WTC11 (cell line): ENCODE measurements at regions not wholly inside any gene's neighbourhood (a gene's known extent, or its start where the extent isn't known, plus 50 kb on each side); places are given as distances from the start of the nearest gene placed in this dataset.

Experiments used
- ATAC-seq: fragments of 200-7000 bp; cut with Tn5 transposase; 2 replicates; pipeline ENCODE4 v1.10.0; 2021; ENCODE audit warnings: mild to moderate bottlenecking, moderate library complexity
- CTCF ChIA-PET: fragments of 300-600 bp; sonication (Branson Sonifier 250); formaldehyde crosslinking; loops from one replicate; lab custom pipeline; 2021; ENCODE audit warnings: antibody characterized with exemption; lab: Charles Lee
- POLR2A ChIA-PET: fragments of 350-600 bp; sonication (Branson Sonifier 250); formaldehyde crosslinking; loops from one replicate; lab custom pipeline; 2021; ENCODE audit warnings: antibody characterized with exemption; lab: Charles Lee
- DNase-seq: peaks from one replicate; pipeline ENCODE4 v3.0.0; 2021; ENCODE audit warnings: low spot score
- H3K27ac Mint-ChIP-seq: 2 replicates; pipeline ENCODE4 v1.8.0; 2021; ENCODE audit warnings: mixed read lengths
- H3K27me3 Mint-ChIP-seq: 2 replicates; pipeline ENCODE4 v1.8.0; 2021; ENCODE audit warnings: low read depth, mild to moderate bottlenecking, moderate library complexity, mixed read lengths
- H3K36me3 Mint-ChIP-seq: 2 replicates; pipeline ENCODE4 v1.8.0; 2021; ENCODE audit warnings: mixed read lengths
- H3K4me1 Mint-ChIP-seq: 2 replicates; pipeline ENCODE4 v1.8.0; 2022; ENCODE audit warnings: mixed read lengths
- H3K4me3 Mint-ChIP-seq: 2 replicates; pipeline ENCODE4 v1.8.0; 2021; ENCODE audit warnings: mild to moderate bottlenecking, moderate library complexity, mixed read lengths
- H3K9me3 Mint-ChIP-seq: 2 replicates; pipeline ENCODE4 v1.8.0; 2021; ENCODE audit warnings: mixed read lengths
- ATF1 ChIP-seq: sonication (generic); formaldehyde crosslinking; IDR thresholded peaks from 2 replicates; pipeline ENCODE4 v1.8.1; 2023; ENCODE audit warnings: mild to moderate bottlenecking, moderate library complexity, missing genetic modification reagents
- CREB1 ChIP-seq: sonication (generic); formaldehyde crosslinking; IDR thresholded peaks from 2 replicates; pipeline ENCODE4 v1.8.0; 2023; ENCODE audit warnings: mild to moderate bottlenecking, missing genetic modification reagents
- CREM ChIP-seq: sonication (generic); formaldehyde crosslinking; IDR thresholded peaks from 2 replicates; pipeline ENCODE4 v1.8.1; 2022; ENCODE audit warnings: mild to moderate bottlenecking, missing genetic modification reagents, moderate library complexity
- CTCF ChIP-seq: fragments of 200-600 bp; IDR thresholded peaks from 2 replicates; pipeline ENCODE4 v1.8.0; 2022; ENCODE audit warnings: antibody characterized with exemption
- FOXP1 ChIP-seq: sonication (generic); formaldehyde crosslinking; IDR thresholded peaks from 2 replicates; pipeline ENCODE4 v1.8.0; 2022; ENCODE audit warnings: missing genetic modification reagents, mild to moderate bottlenecking, moderate library complexity, borderline replicate concordance
- FOXP4 ChIP-seq: sonication (generic); formaldehyde crosslinking; IDR thresholded peaks from 2 replicates; pipeline ENCODE4 v1.8.0; 2022; ENCODE audit warnings: mild to moderate bottlenecking, missing genetic modification reagents
- GTF2I ChIP-seq: fragments of 250-450 bp; sonication (Bioruptor Pico); conservative IDR thresholded peaks from 2 replicates; pipeline ENCODE4 v1.4.0; 2021; ENCODE audit warnings: mild to moderate bottlenecking
- JUN ChIP-seq: sonication (generic); formaldehyde crosslinking; IDR thresholded peaks from 2 replicates; pipeline ENCODE4 v1.8.0; 2023; ENCODE audit warnings: mild to moderate bottlenecking, missing genetic modification reagents
- MAX ChIP-seq: sonication (generic); formaldehyde crosslinking; IDR thresholded peaks from 2 replicates; pipeline ENCODE4 v1.8.0; 2022; ENCODE audit warnings: mild to moderate bottlenecking, missing genetic modification reagents
- PRRX2 ChIP-seq: fragments of 250-450 bp; sonication (Bioruptor Pico); IDR thresholded peaks from 2 replicates; pipeline ENCODE4 v1.8.0; 2021; ENCODE audit warnings: mild to moderate bottlenecking
- SOX15 ChIP-seq: fragments of 250-450 bp; sonication (Bioruptor Pico); IDR thresholded peaks from 2 replicates; pipeline ENCODE4 v1.9.0; 2021; ENCODE audit warnings: mild to moderate bottlenecking
- SP1 ChIP-seq: sonication (generic); formaldehyde crosslinking; conservative IDR thresholded peaks from 2 replicates; pipeline ENCODE4 v1.8.1; 2022; ENCODE audit warnings: missing genetic modification reagents
- TEAD1 ChIP-seq: sonication (generic); formaldehyde crosslinking; IDR thresholded peaks from 2 replicates; pipeline ENCODE4 v1.8.0; 2022; ENCODE audit warnings: mild to moderate bottlenecking, missing genetic modification reagents
- USF1 ChIP-seq: sonication (generic); formaldehyde crosslinking; IDR thresholded peaks from 2 replicates; pipeline ENCODE4 v1.8.0; 2022; ENCODE audit warnings: mild to moderate bottlenecking, missing genetic modification reagents
- USF2 ChIP-seq: sonication (generic); formaldehyde crosslinking; IDR thresholded peaks from 2 replicates; pipeline ENCODE4 v1.8.1; 2023; ENCODE audit warnings: mild to moderate bottlenecking, missing genetic modification reagents, moderate library complexity
- ZNF121 ChIP-seq: sonication (generic); formaldehyde crosslinking; IDR thresholded peaks from 2 replicates; pipeline ENCODE4 v1.8.0; 2023; ENCODE audit warnings: missing genetic modification reagents
- ZNF281 ChIP-seq: sonication (generic); formaldehyde crosslinking; IDR thresholded peaks from 2 replicates; pipeline ENCODE4 v1.8.0; 2023; ENCODE audit warnings: mild to moderate bottlenecking, missing genetic modification reagents
- ZNF317 ChIP-seq: sonication (generic); formaldehyde crosslinking; IDR thresholded peaks from 2 replicates; pipeline ENCODE4 v1.8.1; 2023; ENCODE audit warnings: low read depth, mild to moderate bottlenecking, moderate library complexity, missing genetic modification reagents, borderline replicate concordance
- ZNF425 ChIP-seq: fragments of 250-450 bp; sonication (Bioruptor Pico); conservative IDR thresholded peaks from 2 replicates; pipeline ENCODE4 v1.9.0; 2021; ENCODE audit warnings: mild to moderate bottlenecking
- ZNF512 ChIP-seq: sonication (generic); formaldehyde crosslinking; IDR thresholded peaks from 2 replicates; pipeline ENCODE4 v1.8.1; 2022; ENCODE audit warnings: missing genetic modification reagents, borderline replicate concordance
- ZNF671 ChIP-seq: fragments of 250-450 bp; sonication (Bioruptor Pico); IDR thresholded peaks from 2 replicates; pipeline ENCODE4 v1.8.0; 2021; ENCODE audit warnings: mild to moderate bottlenecking

- TF ChIP-seq USF1 (no peak), ZNF317 (CRISPR knock-in tag) (no peak), TEAD1 (CRISPR knock-in tag) (no peak), SP1 (CRISPR knock-in tag) (no peak), ZNF281 (no peak), MAX (CRISPR knock-in tag) (no peak), ZNF121 (no peak)
- H3K4me3 Mint-ChIP-seq: no peak overlapping the region
- no peaks in the 10 kb centered on the region for H3K4me1 Mint-ChIP-seq
- no peaks in the 10 kb centered on the region for H3K36me3 Mint-ChIP-seq
- ATAC-seq (no peak), DNase-seq (no peak)
- ChIA-PET CTCF (no interaction called here), POLR2A (no interaction called here)
- no peaks in the 10 kb centered on the region for H3K27me3 Mint-ChIP-seq
- no peaks in the 10 kb centered on the region for H3K9me3 Mint-ChIP-seq
- H3K27ac Mint-ChIP-seq: no peak overlapping the region
Observed at GRCh38 chr12:97910559-97910958, 448.0 kb downstream of the RMST start.

GRCh38 chr12:97912943-97913342, 450.3 kb downstream of the RMST start:
- ATAC-seq (no peak), DNase-seq (no peak)
- Mint-ChIP-seq H3K27me3 (no peaks in the 10 kb centered on the region), H3K9me3 (no peaks in the 10 kb centered on the region), H3K4me3 (no peak overlapping the region), H3K4me1 (no peaks in the 10 kb centered on the region), H3K36me3 (no peaks in the 10 kb centered on the region), H3K27ac (no peak overlapping the region)
- POLR2A ChIA-PET: no interaction called here
- CTCF ChIA-PET: no interaction called here
- TF ChIP-seq ZNF671 (CRISPR knock-in tag) (no peak), ATF1 (CRISPR knock-in tag) (no peak), CREB1 (CRISPR knock-in tag) (no peak), ZNF317 (CRISPR knock-in tag) (no peak), JUN (no peak), FOXP1 (CRISPR knock-in tag) (no peak), FOXP4 (no peak), CTCF (no peak), ZNF512 (no peak), SOX15 (CRISPR knock-in tag) (no peak), ZNF425 (CRISPR knock-in tag) (no peak), PRRX2 (CRISPR knock-in tag) (no peak), CREM (no peak), GTF2I (CRISPR knock-in tag) (no peak), USF2 (CRISPR knock-in tag) (no peak)
